Astrocyte (in vitro differentiated cells and primary cell): ENCODE measurements at regions not wholly inside any gene's neighbourhood (a gene's known extent, or its start where the extent isn't known, plus 50 kb on each side); places are given as distances from the start of the nearest gene placed in this dataset.

Experiments
- DNase-seq: peaks from one replicate; pipeline ENCODE4 v3.0.0-alpha.2; 2010; ENCODE audit warnings: low read depth
- FAIRE-seq: peaks from 2 replicates; lab custom pipeline; 2011; peaks lifted over from hg19 to GRCh38; lab: Jason Lieb, UNC
- H2AFZ ChIP-seq: 2 replicates; pipeline ENCODE4 v1.6.0; 2012; ENCODE audit warnings: low read depth, low read length, inconsistent platforms
- H3K27ac ChIP-seq: 2 replicates; pipeline ENCODE4 v1.5.1; 2011; ENCODE audit warnings: low read depth, low read length, inconsistent platforms
- H3K27me3 ChIP-seq: 2 replicates; pipeline ENCODE4 v1.6.0; 2011; ENCODE audit warnings: low read length, inconsistent platforms; ENCODE audit not compliant: insufficient read depth
- H3K36me3 ChIP-seq: 2 replicates; pipeline ENCODE4 v1.5.1; 2011; ENCODE audit warnings: low read length, inconsistent platforms; ENCODE audit not compliant: insufficient read depth
- H3K4me1 ChIP-seq: 2 replicates; pipeline ENCODE4 v1.5.1; 2011; ENCODE audit warnings: low read length, inconsistent platforms; ENCODE audit not compliant: insufficient read depth
- H3K4me2 ChIP-seq: 2 replicates; pipeline ENCODE4 v1.6.0; 2012; ENCODE audit warnings: low read length, inconsistent platforms
- H3K4me3 ChIP-seq: 2 replicates; pipeline ENCODE4 v1.5.1; 2011; ENCODE audit warnings: low read depth, mild to moderate bottlenecking, low read length, inconsistent platforms; ENCODE audit not compliant: insufficient read depth
- H3K79me2 ChIP-seq: 2 replicates; pipeline ENCODE4 v1.6.0; 2012; ENCODE audit warnings: mild to moderate bottlenecking, low read length, inconsistent platforms; ENCODE audit not compliant: insufficient read depth
- H3K9ac ChIP-seq: 2 replicates; pipeline ENCODE4 v1.6.0; 2012; ENCODE audit warnings: mild to moderate bottlenecking, low read length, inconsistent platforms
- H3K9me3 ChIP-seq: 2 replicates; pipeline ENCODE4 v1.5.1; 2012; ENCODE audit warnings: low read depth, mild to moderate bottlenecking, low read length, inconsistent platforms; ENCODE audit not compliant: insufficient read depth
- H4K20me1 ChIP-seq: 2 replicates; pipeline ENCODE4 v1.6.0; 2012; ENCODE audit warnings: low read length, inconsistent platforms; ENCODE audit not compliant: insufficient read depth
- H3K27ac Mint-ChIP-seq: one replicate; pipeline ENCODE4 v1.8.0; 2021; ENCODE audit warnings: mild to moderate bottlenecking, mixed read lengths; ENCODE audit not compliant: unreplicated experiment
- H3K27me3 Mint-ChIP-seq: one replicate; pipeline ENCODE4 v1.8.0; 2021; ENCODE audit warnings: low read depth, mixed read lengths; ENCODE audit not compliant: unreplicated experiment
- H3K36me3 Mint-ChIP-seq: one replicate; pipeline ENCODE4 v1.8.0; 2021; ENCODE audit warnings: low read depth, mixed read lengths; ENCODE audit not compliant: unreplicated experiment
- H3K4me1 Mint-ChIP-seq: one replicate; pipeline ENCODE4 v1.8.0; 2021; ENCODE audit warnings: low read depth, mixed read lengths; ENCODE audit not compliant: unreplicated experiment
- H3K4me3 Mint-ChIP-seq: one replicate; pipeline ENCODE4 v1.8.0; 2021; ENCODE audit warnings: mild to moderate bottlenecking, moderate library complexity, mixed read lengths; ENCODE audit not compliant: unreplicated experiment
- H3K9me3 Mint-ChIP-seq: one replicate; pipeline ENCODE4 v1.8.0; 2021; ENCODE audit warnings: mild to moderate bottlenecking, mixed read lengths; ENCODE audit not compliant: unreplicated experiment
- EZH2 ChIP-seq: IDR thresholded peaks from 2 replicates; pipeline ENCODE4 v1.6.1; 2012; ENCODE audit warnings: mild to moderate bottlenecking, low read length, inconsistent platforms; ENCODE audit not compliant: insufficient read depth
- TF ChIP-seq, protein P1 (sequence below): IDR thresholded peaks from 2 replicates; pipeline ENCODE4 v1.5.1; 2011; ENCODE audit warnings: low read depth, mild to moderate bottlenecking, inconsistent platforms, low read length, moderate library complexity; ENCODE audit not compliant: insufficient read depth

DNA sequence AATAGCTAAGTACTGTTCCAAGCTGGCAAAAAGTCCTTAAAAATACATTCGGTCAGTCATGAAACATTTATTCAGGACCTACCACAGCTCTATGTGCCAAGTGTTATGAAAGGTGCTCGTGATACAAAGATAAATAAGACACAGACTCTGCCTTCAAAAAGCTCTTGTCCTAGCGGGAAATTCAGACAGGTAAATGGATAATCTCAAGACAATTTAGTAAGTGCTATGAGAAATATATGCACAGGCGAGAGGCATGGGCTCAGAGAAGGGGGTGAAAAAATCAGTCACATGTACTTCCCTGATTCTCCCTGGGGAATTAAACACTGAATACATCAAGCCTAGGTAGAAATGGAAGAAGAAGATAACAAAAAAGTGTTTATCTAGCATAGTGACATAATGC, 49.8 kb upstream of the HEY2 start:
- H3K27ac ChIP-seq: no peak overlapping the region
- no peaks in the 10 kb centered on the region for H3K4me1 Mint-ChIP-seq
- DNase-seq: no peak
- H3K4me3 ChIP-seq: no peak overlapping the region
- no peaks in the 10 kb centered on the region for H4K20me1 ChIP-seq
- H3K9me3 ChIP-seq: no peaks in the 10 kb centered on the region
- no peaks in the 10 kb centered on the region for H3K79me2 ChIP-seq
- no peak overlapping the region for H2AFZ ChIP-seq
- H3K9me3 Mint-ChIP-seq: no peaks in the 10 kb centered on the region
- no peak overlapping the region for H3K9ac ChIP-seq
- no peaks in the 10 kb centered on the region for H3K27me3 ChIP-seq
- no peak overlapping the region for H3K27ac Mint-ChIP-seq
- FAIRE-seq: no peak
- no peaks in the 10 kb centered on the region for H3K36me3 Mint-ChIP-seq
- TF ChIP-seq, protein P1, sequence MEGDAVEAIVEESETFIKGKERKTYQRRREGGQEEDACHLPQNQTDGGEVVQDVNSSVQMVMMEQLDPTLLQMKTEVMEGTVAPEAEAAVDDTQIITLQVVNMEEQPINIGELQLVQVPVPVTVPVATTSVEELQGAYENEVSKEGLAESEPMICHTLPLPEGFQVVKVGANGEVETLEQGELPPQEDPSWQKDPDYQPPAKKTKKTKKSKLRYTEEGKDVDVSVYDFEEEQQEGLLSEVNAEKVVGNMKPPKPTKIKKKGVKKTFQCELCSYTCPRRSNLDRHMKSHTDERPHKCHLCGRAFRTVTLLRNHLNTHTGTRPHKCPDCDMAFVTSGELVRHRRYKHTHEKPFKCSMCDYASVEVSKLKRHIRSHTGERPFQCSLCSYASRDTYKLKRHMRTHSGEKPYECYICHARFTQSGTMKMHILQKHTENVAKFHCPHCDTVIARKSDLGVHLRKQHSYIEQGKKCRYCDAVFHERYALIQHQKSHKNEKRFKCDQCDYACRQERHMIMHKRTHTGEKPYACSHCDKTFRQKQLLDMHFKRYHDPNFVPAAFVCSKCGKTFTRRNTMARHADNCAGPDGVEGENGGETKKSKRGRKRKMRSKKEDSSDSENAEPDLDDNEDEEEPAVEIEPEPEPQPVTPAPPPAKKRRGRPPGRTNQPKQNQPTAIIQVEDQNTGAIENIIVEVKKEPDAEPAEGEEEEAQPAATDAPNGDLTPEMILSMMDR: no peak
- no peak for TF ChIP-seq EZH2
- H3K4me3 Mint-ChIP-seq: no peak overlapping the region
- H3K36me3 ChIP-seq: no peaks in the 10 kb centered on the region
- H3K4me2 ChIP-seq: no peak overlapping the region
- H3K4me1 ChIP-seq: no peaks in the 10 kb centered on the region
- peaks cover 2% of the 10 kb centered on the region for H3K27me3 Mint-ChIP-seq
